ENCODE measurements at regions not wholly inside any gene's neighbourhood (a gene's known extent, or its start where the extent isn't known, plus 50 kb on each side); places are given as distances from the start of the nearest gene placed in this dataset.

DNA sequence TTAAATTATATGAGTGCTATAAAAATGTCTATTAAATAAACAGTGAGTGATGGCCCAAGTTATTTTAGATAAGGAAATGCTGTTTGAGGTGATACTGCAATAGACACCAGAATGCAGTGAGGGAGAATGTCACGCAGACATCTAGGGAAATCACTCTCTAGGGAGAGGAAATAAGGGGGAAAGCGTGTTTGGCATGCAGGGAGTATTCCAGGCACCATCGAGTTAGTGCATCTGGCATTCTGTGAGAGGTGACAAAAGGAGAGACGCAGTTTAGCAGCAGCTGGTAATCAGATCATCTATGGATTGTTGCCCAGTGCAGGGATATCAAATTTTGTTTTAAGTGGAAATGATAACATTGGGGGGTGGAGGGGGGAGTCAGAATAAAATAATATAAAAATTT is 175.4 kb upstream of the NETO1 start:
- Histone ChIP-seq H3K9me3 (ENCODE audit: control insufficient read depth, insufficient read depth, low read length) (no peaks in the 10 kb centered on the region), H3K4me3 (ENCODE audit: low read depth, low read length) (no peak overlapping the region), H3K27me3 (ENCODE audit: control insufficient read depth, insufficient read depth, low read length) (no peaks in the 10 kb centered on the region), H3K27ac (ENCODE audit: low read depth, low read length) (no peak overlapping the region)
- ChIA-PET CTCF (no interaction called here), POLR2A (no interaction called here)
- no peak for DNase-seq (ENCODE audit: low read depth, low spot score)
- TF ChIP-seq, protein P1, sequence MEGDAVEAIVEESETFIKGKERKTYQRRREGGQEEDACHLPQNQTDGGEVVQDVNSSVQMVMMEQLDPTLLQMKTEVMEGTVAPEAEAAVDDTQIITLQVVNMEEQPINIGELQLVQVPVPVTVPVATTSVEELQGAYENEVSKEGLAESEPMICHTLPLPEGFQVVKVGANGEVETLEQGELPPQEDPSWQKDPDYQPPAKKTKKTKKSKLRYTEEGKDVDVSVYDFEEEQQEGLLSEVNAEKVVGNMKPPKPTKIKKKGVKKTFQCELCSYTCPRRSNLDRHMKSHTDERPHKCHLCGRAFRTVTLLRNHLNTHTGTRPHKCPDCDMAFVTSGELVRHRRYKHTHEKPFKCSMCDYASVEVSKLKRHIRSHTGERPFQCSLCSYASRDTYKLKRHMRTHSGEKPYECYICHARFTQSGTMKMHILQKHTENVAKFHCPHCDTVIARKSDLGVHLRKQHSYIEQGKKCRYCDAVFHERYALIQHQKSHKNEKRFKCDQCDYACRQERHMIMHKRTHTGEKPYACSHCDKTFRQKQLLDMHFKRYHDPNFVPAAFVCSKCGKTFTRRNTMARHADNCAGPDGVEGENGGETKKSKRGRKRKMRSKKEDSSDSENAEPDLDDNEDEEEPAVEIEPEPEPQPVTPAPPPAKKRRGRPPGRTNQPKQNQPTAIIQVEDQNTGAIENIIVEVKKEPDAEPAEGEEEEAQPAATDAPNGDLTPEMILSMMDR (IDR thresholded peaks at IDR 0.05; ENCODE audit: low read depth, low read length): no peak

DNA sequence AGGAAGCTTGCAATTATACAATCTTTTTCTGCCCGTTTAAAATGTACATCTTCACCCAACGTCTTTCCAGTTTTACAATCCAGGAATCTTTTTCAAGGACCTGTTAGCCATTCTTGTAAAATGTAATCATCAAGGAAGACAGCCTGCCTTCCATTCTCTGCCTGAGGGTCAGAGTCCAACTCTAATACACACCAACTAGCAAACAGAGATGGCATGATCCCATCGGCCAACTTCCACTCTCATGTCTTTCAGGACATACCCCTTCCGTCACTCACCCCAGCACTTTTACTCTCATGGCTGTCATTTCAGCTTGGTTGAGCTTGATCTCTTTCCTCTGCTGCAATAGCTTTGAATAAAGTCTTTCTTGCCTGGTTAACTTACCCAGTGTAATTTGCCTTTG is 172.5 kb upstream of the NETO1 start:
- no peak for DNase-seq (ENCODE audit: low read depth, low spot score)
- ChIA-PET CTCF (no interaction called here), POLR2A (no interaction called here)
- H3K9me3 ChIP-seq (ENCODE audit: control insufficient read depth, insufficient read depth, low read length): no peaks in the 10 kb centered on the region
- TF ChIP-seq, protein P1 (IDR thresholded peaks at IDR 0.05; ENCODE audit: low read depth, low read length): no peak
- no peaks in the 10 kb centered on the region for H3K27me3 ChIP-seq (ENCODE audit: control insufficient read depth, insufficient read depth, low read length)
- H3K27ac ChIP-seq (ENCODE audit: low read depth, low read length): no peak overlapping the region
- no peak overlapping the region for H3K4me3 ChIP-seq (ENCODE audit: low read depth, low read length)

DNA sequence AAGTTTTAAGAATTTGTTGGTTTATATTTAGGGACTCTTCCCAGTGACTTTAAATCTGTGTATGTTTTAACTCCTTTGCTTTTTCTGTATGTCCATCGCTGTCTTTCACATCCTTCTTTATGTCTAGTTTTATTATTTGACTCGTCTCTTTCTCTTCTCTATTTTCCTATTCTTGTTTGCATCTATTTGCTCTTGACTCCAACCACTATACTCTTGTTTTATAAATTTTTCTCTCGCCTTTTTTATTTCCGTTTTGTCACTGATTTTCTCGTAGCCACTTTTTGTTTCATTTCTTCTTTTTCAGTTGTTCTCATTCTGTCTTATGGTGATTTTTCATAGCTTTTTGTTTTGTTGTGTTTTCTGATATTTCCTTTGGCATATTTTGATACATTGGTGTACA is 170.5 kb upstream of the NETO1 start:
- H3K9me3 ChIP-seq (ENCODE audit: control insufficient read depth, insufficient read depth, low read length): no peaks in the 10 kb centered on the region
- CTCF ChIA-PET: interaction anchor here (0.7 kb wide), 1 partner anchor 1571 kb away, joined by 4 read pairs; no protein-coding TSS in a partner anchor
- H3K27me3 ChIP-seq (ENCODE audit: control insufficient read depth, insufficient read depth, low read length): no peaks in the 10 kb centered on the region
- no peak overlapping the region for H3K27ac ChIP-seq (ENCODE audit: low read depth, low read length)
- H3K4me3 ChIP-seq (ENCODE audit: low read depth, low read length): no peak overlapping the region
- POLR2A ChIA-PET: no interaction called here
- TF ChIP-seq, protein P1 (IDR thresholded peaks at IDR 0.05; ENCODE audit: low read depth, low read length): no peak
- DNase-seq (ENCODE audit: low read depth, low spot score): no peak

DNA sequence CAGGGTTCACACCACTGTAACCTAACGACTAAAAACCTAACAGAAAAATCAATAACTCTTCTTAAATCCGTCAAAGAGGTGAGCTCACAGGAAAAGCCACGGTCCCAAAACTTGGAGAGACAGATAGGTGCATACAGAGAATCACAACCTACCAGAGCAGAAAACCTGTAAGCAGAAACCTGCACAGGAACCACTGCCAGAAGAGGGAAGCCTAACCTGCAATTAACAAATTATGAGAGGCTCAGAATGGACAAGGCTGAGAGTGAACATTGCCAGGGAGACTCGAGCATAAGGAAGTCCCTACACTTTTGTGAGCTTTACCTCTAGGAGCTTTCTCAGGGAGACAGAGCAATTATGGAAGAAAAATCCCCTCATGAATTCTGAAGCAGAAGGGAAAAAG is 156.2 kb upstream of the NETO1 start:
- CTCF ChIA-PET: no interaction called here

DNA sequence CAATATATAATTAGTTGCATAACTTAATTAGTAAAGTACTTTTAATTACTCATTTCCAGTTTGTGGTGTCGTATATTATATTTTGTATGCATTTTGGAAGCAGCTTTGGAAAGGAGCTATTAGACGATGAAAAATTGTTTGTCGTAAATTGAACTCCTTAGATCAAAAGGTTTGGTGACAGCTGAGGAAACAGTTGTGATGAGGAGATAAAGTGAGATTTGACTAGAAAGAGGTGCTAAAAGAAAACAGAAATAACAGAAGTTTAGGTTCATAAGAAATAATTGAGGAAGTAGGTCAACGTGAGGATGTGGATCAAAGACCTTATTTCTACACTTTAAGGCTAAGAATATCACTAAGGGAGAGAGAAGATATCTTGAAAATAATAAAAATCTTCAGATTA is 141.9 kb upstream of the NETO1 start:
- Histone ChIP-seq H3K9me3 (ENCODE audit: control insufficient read depth, insufficient read depth, low read length) (no peaks in the 10 kb centered on the region; the same call in 1 of the 2 replicates), H3K27ac (ENCODE audit: low read depth, low read length) (no peak overlapping the region), H3K4me3 (ENCODE audit: low read depth, low read length) (no peak overlapping the region), H3K27me3 (ENCODE audit: control insufficient read depth, insufficient read depth, low read length) (no peaks in the 10 kb centered on the region)
- ChIA-PET POLR2A (no interaction called here), CTCF (no interaction called here)
- TF ChIP-seq, protein P1 (IDR thresholded peaks at IDR 0.05; ENCODE audit: low read depth, low read length): no peak
- DNase-seq (ENCODE audit: low read depth, low spot score): no peak

More for the DNA sequence above, 156.2 kb upstream of the NETO1 start:
- TF ChIP-seq, protein P1 (IDR thresholded peaks at IDR 0.05; ENCODE audit: low read depth, low read length): no peak
- H3K4me3 ChIP-seq (ENCODE audit: low read depth, low read length): no peak overlapping the region
- POLR2A ChIA-PET: no interaction called here
- peaks cover 3% of the 10 kb centered on the region; the same call in 1 of the 2 replicates for H3K9me3 ChIP-seq (ENCODE audit: control insufficient read depth, insufficient read depth, low read length)
- no peak for DNase-seq (ENCODE audit: low read depth, low spot score)
- no peaks in the 10 kb centered on the region for H3K27me3 ChIP-seq (ENCODE audit: control insufficient read depth, insufficient read depth, low read length)
- H3K27ac ChIP-seq (ENCODE audit: low read depth, low read length): no peak overlapping the region
